K562 (cell line): ENCODE measurements at regions not wholly inside any gene's neighbourhood (a gene's known extent, or its start where the extent isn't known, plus 50 kb on each side); places are given as distances from the start of the nearest gene placed in this dataset.

Experiments used
- GTF3C2 ChIP-seq: IDR thresholded peaks from 3 replicates; pipeline ENCODE4 v1.6.1; 2011; ENCODE audit warnings: borderline replicate concordance, mild to moderate bottlenecking, moderate library complexity; ENCODE audit not compliant: insufficient read length; ENCODE audit errors: extremely low read depth
- HDAC6 ChIP-seq: IDR thresholded peaks from 2 replicates; pipeline ENCODE4 v1.6.1; 2012; ENCODE audit warnings: low read depth, mild to moderate bottlenecking, control low read depth, inconsistent platforms, low read length, moderate library complexity
- HINFP ChIP-seq: fragments of 450-650 bp; conservative IDR thresholded peaks from 2 replicates; pipeline ENCODE4 v1.6.1; 2016; ENCODE audit warnings: missing genetic modification characterization, low read depth, mild to moderate bottlenecking, control low read depth, missing compliant biosample characterization
- L3MBTL2 ChIP-seq: fragments of 450-650 bp; IDR thresholded peaks from 2 replicates; pipeline ENCODE4 v1.6.1; 2016; ENCODE audit warnings: mild to moderate bottlenecking, moderate library complexity
- NFIC ChIP-seq: fragments of 450-650 bp; IDR thresholded peaks from 2 replicates; pipeline ENCODE4 v1.6.1; 2017; ENCODE audit warnings: mild to moderate bottlenecking, inconsistent platforms
- PHTF2 ChIP-seq: fragments of 250-450 bp; sonication (Bioruptor Pico); IDR thresholded peaks from 2 replicates; pipeline ENCODE4 v1.5.0; 2021; ENCODE audit warnings: mild to moderate bottlenecking
- SIN3B ChIP-seq: fragments of 450-650 bp; IDR thresholded peaks from 2 replicates; pipeline ENCODE4 v1.6.1; 2017; ENCODE audit warnings: low read depth, mild to moderate bottlenecking, moderate library complexity
- USF2 ChIP-seq: sonication (generic); formaldehyde crosslinking; IDR thresholded peaks from 2 replicates; pipeline ENCODE4 v1.5.0; 2020; ENCODE audit warnings: missing genetic modification reagents
- ZFP30 ChIP-seq: fragments of 250-450 bp; sonication (Bioruptor Pico); IDR thresholded peaks from 2 replicates; pipeline ENCODE4 v1.8.0; 2022; ENCODE audit warnings: moderate library complexity, mild to moderate bottlenecking, inconsistent platforms, borderline replicate concordance
- TF ChIP-seq, protein P1 (sequence below): IDR thresholded peaks from 2 replicates; pipeline ENCODE4 v1.6.1; 2011; ENCODE audit warnings: borderline replicate concordance, low read depth, mild to moderate bottlenecking, moderate library complexity, low read length; ENCODE audit not compliant: insufficient read depth, poor library complexity, severe bottlenecking
- TF ChIP-seq, protein P2 (sequence below): sonication (generic); formaldehyde crosslinking; IDR thresholded peaks from 2 replicates; pipeline ENCODE4 v1.8.0; 2023; ENCODE audit warnings: mild to moderate bottlenecking, missing genetic modification reagents

DNA sequence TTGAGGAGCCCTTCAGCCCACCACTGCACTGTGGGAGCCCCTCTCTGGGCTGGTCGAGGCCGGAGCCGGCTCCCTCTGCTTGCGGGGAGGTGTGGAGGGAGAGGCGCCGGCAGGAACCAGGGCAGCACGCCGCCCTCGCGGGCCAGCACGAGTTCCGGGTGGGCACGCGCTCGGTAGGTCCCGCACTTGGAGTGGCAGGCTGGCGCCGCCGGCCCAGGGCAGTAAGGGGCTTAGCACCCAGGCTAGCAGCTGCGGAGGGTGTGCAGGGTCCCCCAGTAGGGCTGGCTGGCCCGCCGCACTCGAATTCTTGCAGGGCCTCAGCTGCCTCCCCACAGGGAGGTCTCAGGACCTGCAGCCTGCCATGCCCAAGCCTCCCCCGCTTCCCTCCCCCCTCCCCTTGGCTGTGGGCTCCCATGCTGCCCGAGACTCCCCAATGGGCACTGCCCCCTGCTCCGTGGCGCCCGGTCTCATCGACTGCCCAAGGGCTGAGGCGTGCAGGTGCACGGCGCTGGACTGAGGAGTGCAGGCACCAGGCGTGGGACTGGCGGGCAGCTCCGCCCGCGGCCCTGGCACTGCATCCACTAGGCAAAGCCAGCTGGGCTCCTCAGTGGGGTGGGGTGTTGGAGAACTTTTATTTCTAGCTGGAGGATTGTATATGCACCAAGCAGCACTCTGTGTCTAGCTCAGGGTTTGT is 127.5 kb downstream of the DCK start (continued):
- TF ChIP-seq, protein P1, sequence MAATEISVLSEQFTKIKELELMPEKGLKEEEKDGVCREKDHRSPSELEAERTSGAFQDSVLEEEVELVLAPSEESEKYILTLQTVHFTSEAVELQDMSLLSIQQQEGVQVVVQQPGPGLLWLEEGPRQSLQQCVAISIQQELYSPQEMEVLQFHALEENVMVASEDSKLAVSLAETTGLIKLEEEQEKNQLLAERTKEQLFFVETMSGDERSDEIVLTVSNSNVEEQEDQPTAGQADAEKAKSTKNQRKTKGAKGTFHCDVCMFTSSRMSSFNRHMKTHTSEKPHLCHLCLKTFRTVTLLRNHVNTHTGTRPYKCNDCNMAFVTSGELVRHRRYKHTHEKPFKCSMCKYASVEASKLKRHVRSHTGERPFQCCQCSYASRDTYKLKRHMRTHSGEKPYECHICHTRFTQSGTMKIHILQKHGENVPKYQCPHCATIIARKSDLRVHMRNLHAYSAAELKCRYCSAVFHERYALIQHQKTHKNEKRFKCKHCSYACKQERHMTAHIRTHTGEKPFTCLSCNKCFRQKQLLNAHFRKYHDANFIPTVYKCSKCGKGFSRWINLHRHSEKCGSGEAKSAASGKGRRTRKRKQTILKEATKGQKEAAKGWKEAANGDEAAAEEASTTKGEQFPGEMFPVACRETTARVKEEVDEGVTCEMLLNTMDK, result no peak
- no peak for TF ChIP-seq USF2
- no peak for TF ChIP-seq SIN3B
- TF ChIP-seq HINFP, result no peak
- no peak for TF ChIP-seq GTF3C2
- TF ChIP-seq HDAC6, result no peak
- no peak for TF ChIP-seq PHTF2 (CRISPR knock-in tag)
- TF ChIP-seq NFIC, result no peak
- TF ChIP-seq L3MBTL2, result no peak
- no peak for TF ChIP-seq ZFP30 (CRISPR knock-in tag)
- TF ChIP-seq, protein P2, sequence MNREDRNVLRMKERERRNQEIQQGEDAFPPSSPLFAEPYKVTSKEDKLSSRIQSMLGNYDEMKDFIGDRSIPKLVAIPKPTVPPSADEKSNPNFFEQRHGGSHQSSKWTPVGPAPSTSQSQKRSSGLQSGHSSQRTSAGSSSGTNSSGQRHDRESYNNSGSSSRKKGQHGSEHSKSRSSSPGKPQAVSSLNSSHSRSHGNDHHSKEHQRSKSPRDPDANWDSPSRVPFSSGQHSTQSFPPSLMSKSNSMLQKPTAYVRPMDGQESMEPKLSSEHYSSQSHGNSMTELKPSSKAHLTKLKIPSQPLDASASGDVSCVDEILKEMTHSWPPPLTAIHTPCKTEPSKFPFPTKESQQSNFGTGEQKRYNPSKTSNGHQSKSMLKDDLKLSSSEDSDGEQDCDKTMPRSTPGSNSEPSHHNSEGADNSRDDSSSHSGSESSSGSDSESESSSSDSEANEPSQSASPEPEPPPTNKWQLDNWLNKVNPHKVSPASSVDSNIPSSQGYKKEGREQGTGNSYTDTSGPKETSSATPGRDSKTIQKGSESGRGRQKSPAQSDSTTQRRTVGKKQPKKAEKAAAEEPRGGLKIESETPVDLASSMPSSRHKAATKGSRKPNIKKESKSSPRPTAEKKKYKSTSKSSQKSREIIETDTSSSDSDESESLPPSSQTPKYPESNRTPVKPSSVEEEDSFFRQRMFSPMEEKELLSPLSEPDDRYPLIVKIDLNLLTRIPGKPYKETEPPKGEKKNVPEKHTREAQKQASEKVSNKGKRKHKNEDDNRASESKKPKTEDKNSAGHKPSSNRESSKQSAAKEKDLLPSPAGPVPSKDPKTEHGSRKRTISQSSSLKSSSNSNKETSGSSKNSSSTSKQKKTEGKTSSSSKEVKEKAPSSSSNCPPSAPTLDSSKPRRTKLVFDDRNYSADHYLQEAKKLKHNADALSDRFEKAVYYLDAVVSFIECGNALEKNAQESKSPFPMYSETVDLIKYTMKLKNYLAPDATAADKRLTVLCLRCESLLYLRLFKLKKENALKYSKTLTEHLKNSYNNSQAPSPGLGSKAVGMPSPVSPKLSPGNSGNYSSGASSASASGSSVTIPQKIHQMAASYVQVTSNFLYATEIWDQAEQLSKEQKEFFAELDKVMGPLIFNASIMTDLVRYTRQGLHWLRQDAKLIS, result no peak
